Gastrocnemius medialis (tissue), 4 donors: ENCODE measurements at regions not wholly inside any gene's neighbourhood (a gene's known extent, or its start where the extent isn't known, plus 50 kb on each side); places are given as distances from the start of the nearest gene placed in this dataset.

Experiments
- POLR2A ChIP-seq, 2 donors: fragments of 450-650 bp; IDR thresholded peaks; one replicate each; pipeline ENCODE4 v1.6.1; 2017; ENCODE audit warnings: antibody characterized with exemption in 2 of 2, mild to moderate bottlenecking in 2 of 2, moderate library complexity in 2 of 2
- TF ChIP-seq, protein P1 (sequence below), 5 experiments: fragments of 450-650 bp in 3 of 5; fragments of 200-600 bp in 2 of 5; sonication (generic) in 2 of 5; IDR thresholded peaks in 4 of 5; conservative IDR thresholded peaks in 1 of 5; 1 replicate in 4 of 5; 2 replicates in 1 of 5; pipeline ENCODE4 v1.5.1; 2016 to 2019; ENCODE audit warnings: antibody characterized with exemption in 5 of 5, mild to moderate bottlenecking in 3 of 5, moderate library complexity in 3 of 5

DNA sequence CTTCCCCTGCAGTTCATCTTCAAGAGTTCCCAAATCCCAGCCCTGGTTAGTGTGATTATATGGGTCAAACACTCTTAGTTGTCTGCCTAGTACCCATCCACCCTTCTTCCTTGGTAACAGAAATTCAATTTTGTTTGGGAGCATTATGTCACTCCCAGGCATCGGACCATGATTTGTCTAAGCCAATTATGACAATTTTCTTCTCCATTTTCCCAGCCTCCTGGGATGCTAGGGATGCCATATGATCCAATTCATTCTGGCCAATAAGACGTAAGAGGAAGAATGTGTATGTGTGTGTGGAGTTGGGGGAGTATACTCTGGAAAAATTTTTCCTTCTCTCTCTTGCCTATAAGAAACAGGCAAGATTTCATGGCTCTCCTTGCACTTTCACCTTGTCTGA, 465.9 kb downstream of the MID1IP1 start:
- TF ChIP-seq, protein P1, sequence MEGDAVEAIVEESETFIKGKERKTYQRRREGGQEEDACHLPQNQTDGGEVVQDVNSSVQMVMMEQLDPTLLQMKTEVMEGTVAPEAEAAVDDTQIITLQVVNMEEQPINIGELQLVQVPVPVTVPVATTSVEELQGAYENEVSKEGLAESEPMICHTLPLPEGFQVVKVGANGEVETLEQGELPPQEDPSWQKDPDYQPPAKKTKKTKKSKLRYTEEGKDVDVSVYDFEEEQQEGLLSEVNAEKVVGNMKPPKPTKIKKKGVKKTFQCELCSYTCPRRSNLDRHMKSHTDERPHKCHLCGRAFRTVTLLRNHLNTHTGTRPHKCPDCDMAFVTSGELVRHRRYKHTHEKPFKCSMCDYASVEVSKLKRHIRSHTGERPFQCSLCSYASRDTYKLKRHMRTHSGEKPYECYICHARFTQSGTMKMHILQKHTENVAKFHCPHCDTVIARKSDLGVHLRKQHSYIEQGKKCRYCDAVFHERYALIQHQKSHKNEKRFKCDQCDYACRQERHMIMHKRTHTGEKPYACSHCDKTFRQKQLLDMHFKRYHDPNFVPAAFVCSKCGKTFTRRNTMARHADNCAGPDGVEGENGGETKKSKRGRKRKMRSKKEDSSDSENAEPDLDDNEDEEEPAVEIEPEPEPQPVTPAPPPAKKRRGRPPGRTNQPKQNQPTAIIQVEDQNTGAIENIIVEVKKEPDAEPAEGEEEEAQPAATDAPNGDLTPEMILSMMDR (IDR thresholded peaks at IDR 0.05 in 4 of 5, conservative IDR thresholded peaks at IDR 0.05 in 1 of 5): no peak
- TF ChIP-seq POLR2A (IDR thresholded peaks at IDR 0.05): no peak
